GM23338 (cell line): ENCODE measurements at regions not wholly inside any gene's neighbourhood (a gene's known extent, or its start where the extent isn't known, plus 50 kb on each side); places are given as distances from the start of the nearest gene placed in this dataset.

Experiments used
- ATAC-seq: fragments of 200-7000 bp; cut with Tn5 transposase; 3 replicates; pipeline ENCODE4 v1.9.1; 2020
- DNase-seq: peaks from one replicate; pipeline ENCODE4 v3.0.0-alpha.2; 2015; ENCODE audit warnings: low spot score
- H2AFZ ChIP-seq: fragments of 200-600 bp; sonication (generic); 2 replicates; pipeline ENCODE4 v1.8.0; 2016; ENCODE audit warnings: antibody characterized with exemption, mild to moderate bottlenecking, moderate library complexity
- H3F3A ChIP-seq: fragments of 200-600 bp; sonication (generic); replicated peaks from 2 replicates; pipeline ENCODE4 v1.8.0; 2017; ENCODE audit warnings: antibody characterized with exemption, mixed run types, low read depth
- H3K27ac ChIP-seq: fragments of 200-600 bp; sonication (generic); 2 replicates; pipeline ENCODE4 v1.6.1; 2016; ENCODE audit warnings: low read depth
- H3K27me3 ChIP-seq: fragments of 200-600 bp; sonication (generic); 2 replicates; pipeline ENCODE4 v1.8.0; 2016; ENCODE audit warnings: mild to moderate bottlenecking, mixed run types, moderate library complexity; ENCODE audit not compliant: insufficient read depth
- H3K36me3 ChIP-seq: fragments of 200-600 bp; sonication (generic); 2 replicates; pipeline ENCODE4 v1.8.0; 2016; ENCODE audit warnings: mild to moderate bottlenecking; ENCODE audit not compliant: insufficient read depth
- H3K4me1 ChIP-seq: fragments of 200-600 bp; sonication (generic); 2 replicates; pipeline ENCODE4 v1.8.0; 2016; ENCODE audit warnings: mild to moderate bottlenecking, moderate library complexity; ENCODE audit not compliant: insufficient read depth
- H3K4me2 ChIP-seq: fragments of 200-600 bp; sonication (generic); 2 replicates; pipeline ENCODE4 v1.7.1; 2017; ENCODE audit warnings: mixed run types
- H3K4me3 ChIP-seq: fragments of 200-600 bp; sonication (generic); 2 replicates; pipeline ENCODE4 v1.6.1; 2016; ENCODE audit warnings: mixed run types
- H3K79me2 ChIP-seq: fragments of 200-600 bp; sonication (generic); replicated peaks from 2 replicates; pipeline ENCODE4 v1.8.0; 2017; ENCODE audit warnings: mild to moderate bottlenecking; ENCODE audit not compliant: insufficient read depth
- H3K9me2 ChIP-seq: fragments of 200-600 bp; sonication (generic); 2 replicates; pipeline ENCODE4 v1.8.0; 2017; ENCODE audit not compliant: insufficient read depth
- H4K20me1 ChIP-seq: fragments of 200-600 bp; sonication (generic); replicated peaks from 2 replicates; pipeline ENCODE4 v1.8.0; 2017; ENCODE audit warnings: mild to moderate bottlenecking; ENCODE audit not compliant: insufficient read depth
- H3K27ac Mint-ChIP-seq: 2 replicates; pipeline ENCODE4 v1.8.0; 2020; ENCODE audit warnings: inconsistent platforms, mild to moderate bottlenecking, moderate library complexity, mixed read lengths
- H3K27me3 Mint-ChIP-seq: 3 replicates; pipeline ENCODE4 v1.8.0; 2022; ENCODE audit warnings: low read depth, mild to moderate bottlenecking, moderate library complexity, mixed read lengths, inconsistent platforms; ENCODE audit not compliant: insufficient read depth, poor library complexity
- H3K36me3 Mint-ChIP-seq: 3 replicates; pipeline ENCODE4 v1.8.0; 2021; ENCODE audit warnings: low read depth, mild to moderate bottlenecking, inconsistent platforms, moderate library complexity, mixed read lengths
- H3K4me1 Mint-ChIP-seq: 3 replicates; pipeline ENCODE4 v1.8.0; 2020; ENCODE audit warnings: mild to moderate bottlenecking, inconsistent platforms, mixed read lengths
- H3K4me3 Mint-ChIP-seq: 3 replicates; pipeline ENCODE4 v1.8.0; 2021; ENCODE audit warnings: moderate library complexity, mild to moderate bottlenecking, inconsistent platforms, mixed read lengths
- H3K9me3 Mint-ChIP-seq: 3 replicates; pipeline ENCODE4 v1.8.0; 2020; ENCODE audit warnings: moderate library complexity, mild to moderate bottlenecking, inconsistent platforms, mixed read lengths
- CREB1 ChIP-seq: fragments of 250-450 bp; sonication (Bioruptor Pico); IDR thresholded peaks from 2 replicates; pipeline ENCODE4 v1.5.0; 2020; ENCODE audit warnings: low read depth, mild to moderate bottlenecking, moderate library complexity
- JUNB ChIP-seq: IDR thresholded peaks from one replicate; pipeline ENCODE4 v1.6.1; 2016; ENCODE audit warnings: antibody characterized with exemption; ENCODE audit not compliant: unreplicated experiment
- NANOG ChIP-seq: IDR thresholded peaks from 2 replicates; pipeline ENCODE4 v1.6.1; 2016; ENCODE audit warnings: antibody characterized with exemption, borderline replicate concordance
- POLR2AphosphoS5 ChIP-seq: IDR thresholded peaks from 2 replicates; pipeline ENCODE4 v1.6.1; 2016; ENCODE audit warnings: antibody characterized with exemption, low read depth
- ZNF114 ChIP-seq: fragments of 250-450 bp; sonication (Bioruptor Pico); IDR thresholded peaks from 2 replicates; pipeline ENCODE4 v1.5.0; 2020; ENCODE audit warnings: mild to moderate bottlenecking, moderate library complexity
- ZNF331 ChIP-seq: fragments of 250-450 bp; sonication (Bioruptor Pico); IDR thresholded peaks from 2 replicates; pipeline ENCODE4 v1.5.0; 2020; ENCODE audit warnings: low read depth, mild to moderate bottlenecking, moderate library complexity
- TF ChIP-seq, protein P1 (sequence below): fragments of 250-450 bp; sonication (Bioruptor Pico); IDR thresholded peaks from 2 replicates; pipeline ENCODE4 v1.5.0; 2020; ENCODE audit warnings: mild to moderate bottlenecking, moderate library complexity
- TF ChIP-seq, protein P2 (sequence below): IDR thresholded peaks from one replicate; pipeline ENCODE4 v1.6.1; 2018; ENCODE audit warnings: antibody characterized with exemption; ENCODE audit not compliant: unreplicated experiment
- TF ChIP-seq, protein P3 (sequence below), 2 experiments: fragments of 200-600 bp in 1 of 2; sonication (generic) in 1 of 2; conservative IDR thresholded peaks; 2 replicates each; pipeline versions ENCODE4 v1.5.1 to v1.6.1; 2016 to 2017; ENCODE audit warnings: antibody characterized with exemption in 2 of 2, low read depth in 2 of 2, mild to moderate bottlenecking in 2 of 2, moderate library complexity in 1 of 2

DNA sequence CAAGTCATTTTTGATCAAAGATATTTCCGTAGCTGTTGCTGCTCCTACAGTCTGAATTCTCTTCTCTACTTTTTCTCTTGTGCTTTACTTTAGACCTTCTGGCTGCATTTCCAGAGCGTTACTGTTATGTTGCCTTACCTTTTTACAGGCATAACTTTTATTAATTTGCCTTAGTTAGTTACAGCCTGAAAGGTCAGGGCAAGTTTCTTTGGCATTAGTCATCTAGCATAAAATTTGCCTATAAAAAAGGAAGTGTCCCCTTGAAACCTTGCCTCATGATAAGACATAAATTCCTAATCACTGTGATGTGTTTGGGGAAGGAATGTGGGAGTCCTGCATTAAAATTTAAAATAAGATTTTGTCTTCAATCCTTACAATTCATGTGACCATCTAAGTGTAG is 618.5 kb downstream of the NR2F2 start:
- Mint-ChIP-seq H3K27me3 (peaks cover 5% of the 10 kb centered on the region), H3K4me1 (peaks cover 30% of the 10 kb centered on the region), H3K27ac (no peak overlapping the region), H3K9me3 (no peaks in the 10 kb centered on the region), H3K4me3 (peak overlapping the region; percentile 56; the same call in 2 of the 3 replicates), H3K36me3 (no peaks in the 10 kb centered on the region)
- TF ChIP-seq ZNF114 (CRISPR knock-in tag) = no peak
- no peak for TF ChIP-seq JUNB
- no peak for TF ChIP-seq NANOG
- no peak for TF ChIP-seq CREB1
- no peak for TF ChIP-seq ZNF331 (CRISPR knock-in tag)
- no peak overlapping the region for H2AFZ ChIP-seq
- H3F3A ChIP-seq = no peaks in the 10 kb centered on the region
- DNase-seq (no peak), ATAC-seq (no peak)
- 0 out of 2 replicates have a peak overlapping the region, but pooled peaks have one; percentile 85 for H3K4me2 ChIP-seq
- peaks cover 36% of the 10 kb centered on the region for H3K27me3 ChIP-seq
- no peak overlapping the region for H3K4me3 ChIP-seq
- H3K27ac ChIP-seq = no peak overlapping the region
- no peaks in the 10 kb centered on the region for H3K9me2 ChIP-seq
- no peaks in the 10 kb centered on the region for H4K20me1 ChIP-seq
- H3K79me2 ChIP-seq = no peaks in the 10 kb centered on the region
- peaks cover 23% of the 10 kb centered on the region for H3K4me1 ChIP-seq
- no peaks in the 10 kb centered on the region for H3K36me3 ChIP-seq

DNA sequence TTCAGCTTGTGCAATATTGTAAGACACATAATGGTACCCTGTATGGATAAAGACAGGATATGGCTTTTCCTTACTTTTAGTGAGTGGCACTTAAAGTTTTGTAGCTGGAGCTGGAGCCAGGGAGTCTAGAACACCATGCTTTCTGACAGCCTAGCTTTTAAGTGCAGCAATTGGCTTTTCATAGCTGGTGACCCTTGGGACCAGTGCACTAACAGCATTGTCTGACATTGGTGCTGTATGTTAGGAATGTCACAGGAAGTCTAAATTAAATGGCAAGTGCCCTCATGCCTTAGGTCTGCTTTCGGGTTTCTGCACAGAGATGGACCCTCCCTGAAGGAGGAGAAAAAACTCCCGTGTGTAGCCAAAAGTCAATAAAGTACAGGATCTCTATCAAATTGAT is 628.2 kb downstream of the NR2F2 start:
- no peaks in the 10 kb centered on the region for H3K36me3 Mint-ChIP-seq
- no peaks in the 10 kb centered on the region for H3K27me3 ChIP-seq
- no peaks in the 10 kb centered on the region for H4K20me1 ChIP-seq
- no peak overlapping the region for H3K4me3 Mint-ChIP-seq
- no peaks in the 10 kb centered on the region for H3K36me3 ChIP-seq
- H3K27me3 Mint-ChIP-seq = peaks cover 2% of the 10 kb centered on the region
- no peaks in the 10 kb centered on the region for H3K9me3 Mint-ChIP-seq
- H3K27ac Mint-ChIP-seq = no peak overlapping the region
- no peaks in the 10 kb centered on the region for H3K4me1 Mint-ChIP-seq
- no peak for DNase-seq
- peaks cover 5% of the 10 kb centered on the region; the same call in 1 of the 2 replicates for H3K9me2 ChIP-seq
- H3F3A ChIP-seq = no peaks in the 10 kb centered on the region
- H3K4me2 ChIP-seq = no peak overlapping the region
- no peak overlapping the region for H3K4me3 ChIP-seq
- no peaks in the 10 kb centered on the region; the same call in 1 of the 2 replicates for H3K4me1 ChIP-seq
- no peak overlapping the region; the same call in 1 of the 2 replicates for H2AFZ ChIP-seq
- no peak for ATAC-seq
- no peak overlapping the region for H3K27ac ChIP-seq
- no peaks in the 10 kb centered on the region for H3K79me2 ChIP-seq
- TF ChIP-seq, protein P1, sequence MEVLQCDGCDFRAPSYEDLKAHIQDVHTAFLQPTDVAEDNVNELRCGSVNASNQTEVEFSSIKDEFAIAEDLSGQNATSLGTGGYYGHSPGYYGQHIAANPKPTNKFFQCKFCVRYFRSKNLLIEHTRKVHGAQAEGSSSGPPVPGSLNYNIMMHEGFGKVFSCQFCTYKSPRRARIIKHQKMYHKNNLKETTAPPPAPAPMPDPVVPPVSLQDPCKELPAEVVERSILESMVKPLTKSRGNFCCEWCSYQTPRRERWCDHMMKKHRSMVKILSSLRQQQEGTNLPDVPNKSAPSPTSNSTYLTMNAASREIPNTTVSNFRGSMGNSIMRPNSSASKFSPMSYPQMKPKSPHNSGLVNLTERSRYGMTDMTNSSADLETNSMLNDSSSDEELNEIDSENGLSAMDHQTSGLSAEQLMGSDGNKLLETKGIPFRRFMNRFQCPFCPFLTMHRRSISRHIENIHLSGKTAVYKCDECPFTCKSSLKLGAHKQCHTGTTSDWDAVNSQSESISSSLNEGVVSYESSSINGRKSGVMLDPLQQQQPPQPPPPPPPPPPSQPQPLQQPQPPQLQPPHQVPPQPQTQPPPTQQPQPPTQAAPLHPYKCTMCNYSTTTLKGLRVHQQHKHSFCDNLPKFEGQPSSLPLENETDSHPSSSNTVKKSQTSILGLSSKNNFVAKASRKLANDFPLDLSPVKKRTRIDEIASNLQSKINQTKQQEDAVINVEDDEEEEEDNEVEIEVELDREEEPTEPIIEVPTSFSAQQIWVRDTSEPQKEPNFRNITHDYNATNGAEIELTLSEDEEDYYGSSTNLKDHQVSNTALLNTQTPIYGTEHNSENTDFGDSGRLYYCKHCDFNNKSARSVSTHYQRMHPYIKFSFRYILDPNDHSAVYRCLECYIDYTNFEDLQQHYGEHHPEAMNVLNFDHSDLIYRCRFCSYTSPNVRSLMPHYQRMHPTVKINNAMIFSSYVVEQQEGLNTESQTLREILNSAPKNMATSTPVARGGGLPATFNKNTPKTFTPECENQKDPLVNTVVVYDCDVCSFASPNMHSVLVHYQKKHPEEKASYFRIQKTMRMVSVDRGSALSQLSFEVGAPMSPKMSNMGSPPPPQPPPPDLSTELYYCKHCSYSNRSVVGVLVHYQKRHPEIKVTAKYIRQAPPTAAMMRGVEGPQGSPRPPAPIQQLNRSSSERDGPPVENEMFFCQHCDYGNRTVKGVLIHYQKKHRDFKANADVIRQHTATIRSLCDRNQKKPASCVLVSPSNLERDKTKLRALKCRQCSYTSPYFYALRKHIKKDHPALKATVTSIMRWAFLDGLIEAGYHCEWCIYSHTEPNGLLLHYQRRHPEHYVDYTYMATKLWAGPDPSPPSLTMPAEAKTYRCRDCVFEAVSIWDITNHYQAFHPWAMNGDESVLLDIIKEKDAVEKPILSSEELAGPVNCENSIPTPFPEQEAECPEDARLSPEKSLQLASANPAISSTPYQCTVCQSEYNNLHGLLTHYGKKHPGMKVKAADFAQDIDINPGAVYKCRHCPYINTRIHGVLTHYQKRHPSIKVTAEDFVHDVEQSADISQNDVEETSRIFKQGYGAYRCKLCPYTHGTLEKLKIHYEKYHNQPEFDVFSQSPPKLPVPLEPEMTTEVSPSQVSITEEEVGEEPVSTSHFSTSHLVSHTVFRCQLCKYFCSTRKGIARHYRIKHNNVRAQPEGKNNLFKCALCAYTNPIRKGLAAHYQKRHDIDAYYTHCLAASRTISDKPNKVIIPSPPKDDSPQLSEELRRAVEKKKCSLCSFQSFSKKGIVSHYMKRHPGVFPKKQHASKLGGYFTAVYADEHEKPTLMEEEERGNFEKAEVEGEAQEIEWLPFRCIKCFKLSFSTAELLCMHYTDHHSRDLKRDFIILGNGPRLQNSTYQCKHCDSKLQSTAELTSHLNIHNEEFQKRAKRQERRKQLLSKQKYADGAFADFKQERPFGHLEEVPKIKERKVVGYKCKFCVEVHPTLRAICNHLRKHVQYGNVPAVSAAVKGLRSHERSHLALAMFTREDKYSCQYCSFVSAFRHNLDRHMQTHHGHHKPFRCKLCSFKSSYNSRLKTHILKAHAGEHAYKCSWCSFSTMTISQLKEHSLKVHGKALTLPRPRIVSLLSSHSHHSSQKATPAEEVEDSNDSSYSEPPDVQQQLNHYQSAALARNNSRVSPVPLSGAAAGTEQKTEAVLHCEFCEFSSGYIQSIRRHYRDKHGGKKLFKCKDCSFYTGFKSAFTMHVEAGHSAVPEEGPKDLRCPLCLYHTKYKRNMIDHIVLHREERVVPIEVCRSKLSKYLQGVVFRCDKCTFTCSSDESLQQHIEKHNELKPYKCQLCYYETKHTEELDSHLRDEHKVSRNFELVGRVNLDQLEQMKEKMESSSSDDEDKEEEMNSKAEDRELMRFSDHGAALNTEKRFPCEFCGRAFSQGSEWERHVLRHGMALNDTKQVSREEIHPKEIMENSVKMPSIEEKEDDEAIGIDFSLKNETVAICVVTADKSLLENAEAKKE (CRISPR knock-in tag) = no peak
- TF ChIP-seq POLR2AphosphoS5 = no peak
- TF ChIP-seq NANOG = no peak
- no peak for TF ChIP-seq ZNF114 (CRISPR knock-in tag)
- no peak for TF ChIP-seq CREB1
- TF ChIP-seq JUNB = no peak
- TF ChIP-seq, protein P2, sequence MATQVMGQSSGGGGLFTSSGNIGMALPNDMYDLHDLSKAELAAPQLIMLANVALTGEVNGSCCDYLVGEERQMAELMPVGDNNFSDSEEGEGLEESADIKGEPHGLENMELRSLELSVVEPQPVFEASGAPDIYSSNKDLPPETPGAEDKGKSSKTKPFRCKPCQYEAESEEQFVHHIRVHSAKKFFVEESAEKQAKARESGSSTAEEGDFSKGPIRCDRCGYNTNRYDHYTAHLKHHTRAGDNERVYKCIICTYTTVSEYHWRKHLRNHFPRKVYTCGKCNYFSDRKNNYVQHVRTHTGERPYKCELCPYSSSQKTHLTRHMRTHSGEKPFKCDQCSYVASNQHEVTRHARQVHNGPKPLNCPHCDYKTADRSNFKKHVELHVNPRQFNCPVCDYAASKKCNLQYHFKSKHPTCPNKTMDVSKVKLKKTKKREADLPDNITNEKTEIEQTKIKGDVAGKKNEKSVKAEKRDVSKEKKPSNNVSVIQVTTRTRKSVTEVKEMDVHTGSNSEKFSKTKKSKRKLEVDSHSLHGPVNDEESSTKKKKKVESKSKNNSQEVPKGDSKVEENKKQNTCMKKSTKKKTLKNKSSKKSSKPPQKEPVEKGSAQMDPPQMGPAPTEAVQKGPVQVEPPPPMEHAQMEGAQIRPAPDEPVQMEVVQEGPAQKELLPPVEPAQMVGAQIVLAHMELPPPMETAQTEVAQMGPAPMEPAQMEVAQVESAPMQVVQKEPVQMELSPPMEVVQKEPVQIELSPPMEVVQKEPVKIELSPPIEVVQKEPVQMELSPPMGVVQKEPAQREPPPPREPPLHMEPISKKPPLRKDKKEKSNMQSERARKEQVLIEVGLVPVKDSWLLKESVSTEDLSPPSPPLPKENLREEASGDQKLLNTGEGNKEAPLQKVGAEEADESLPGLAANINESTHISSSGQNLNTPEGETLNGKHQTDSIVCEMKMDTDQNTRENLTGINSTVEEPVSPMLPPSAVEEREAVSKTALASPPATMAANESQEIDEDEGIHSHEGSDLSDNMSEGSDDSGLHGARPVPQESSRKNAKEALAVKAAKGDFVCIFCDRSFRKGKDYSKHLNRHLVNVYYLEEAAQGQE = no peak
- TF ChIP-seq, protein P3, sequence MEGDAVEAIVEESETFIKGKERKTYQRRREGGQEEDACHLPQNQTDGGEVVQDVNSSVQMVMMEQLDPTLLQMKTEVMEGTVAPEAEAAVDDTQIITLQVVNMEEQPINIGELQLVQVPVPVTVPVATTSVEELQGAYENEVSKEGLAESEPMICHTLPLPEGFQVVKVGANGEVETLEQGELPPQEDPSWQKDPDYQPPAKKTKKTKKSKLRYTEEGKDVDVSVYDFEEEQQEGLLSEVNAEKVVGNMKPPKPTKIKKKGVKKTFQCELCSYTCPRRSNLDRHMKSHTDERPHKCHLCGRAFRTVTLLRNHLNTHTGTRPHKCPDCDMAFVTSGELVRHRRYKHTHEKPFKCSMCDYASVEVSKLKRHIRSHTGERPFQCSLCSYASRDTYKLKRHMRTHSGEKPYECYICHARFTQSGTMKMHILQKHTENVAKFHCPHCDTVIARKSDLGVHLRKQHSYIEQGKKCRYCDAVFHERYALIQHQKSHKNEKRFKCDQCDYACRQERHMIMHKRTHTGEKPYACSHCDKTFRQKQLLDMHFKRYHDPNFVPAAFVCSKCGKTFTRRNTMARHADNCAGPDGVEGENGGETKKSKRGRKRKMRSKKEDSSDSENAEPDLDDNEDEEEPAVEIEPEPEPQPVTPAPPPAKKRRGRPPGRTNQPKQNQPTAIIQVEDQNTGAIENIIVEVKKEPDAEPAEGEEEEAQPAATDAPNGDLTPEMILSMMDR (conservative IDR thresholded peaks at IDR 0.05; ENCODE audit: low read depth in 2 of 2) = no peak
